Left ventricle myocardium inferior (tissue), 1 donor: ENCODE measurements at regions not wholly inside any gene's neighbourhood (a gene's known extent, or its start where the extent isn't known, plus 50 kb on each side); places are given as distances from the start of the nearest gene placed in this dataset.
A peak's percentile ranks its signal among the peaks of the same experiment; 100 is the strongest.

Source experiments
- DNase-seq: peaks from one replicate; pipeline ENCODE4 v3.0.0-alpha.2; 2020
- H3K27ac ChIP-seq: fragments of 200-600 bp; replicated peaks from 2 replicates; pipeline ENCODE4 v1.8.0; 2021
- H3K27me3 ChIP-seq: fragments of 200-600 bp; 2 replicates; pipeline ENCODE4 v1.8.0; 2021; ENCODE audit warnings: low read depth
- H3K36me3 ChIP-seq: fragments of 200-600 bp; 2 replicates; pipeline ENCODE4 v1.8.0; 2021
- H3K4me1 ChIP-seq: fragments of 200-600 bp; 2 replicates; pipeline ENCODE4 v1.8.0; 2021
- H3K4me3 ChIP-seq: fragments of 200-600 bp; 2 replicates; pipeline ENCODE4 v1.8.0; 2021; ENCODE audit warnings: mild to moderate bottlenecking, moderate library complexity
- H3K9me3 ChIP-seq: fragments of 200-600 bp; replicated peaks from 2 replicates; pipeline ENCODE4 v1.8.0; 2021
- CTCF ChIP-seq: fragments of 200-600 bp; IDR thresholded peaks from 2 replicates; pipeline ENCODE4 v1.8.0; 2021; ENCODE audit warnings: antibody characterized with exemption, mild to moderate bottlenecking, borderline replicate concordance
- intact Hi-C: fragments of 100-400 bp; cut with micrococcal nuclease; formaldehyde crosslinking; loops from one replicate; pipeline ENCODE4 v1.11.0; 2022
- donor health status: DM: no; HTN: yes; CAD: no; lungs with severe emphysema.

- no peak for DNase-seq
- Histone ChIP-seq H3K27ac (no peak overlapping the region), H3K27me3 (no peaks in the 10 kb centered on the region), H3K36me3 (no peaks in the 10 kb centered on the region), H3K4me1 (no peaks in the 10 kb centered on the region), H3K4me3 (no peak overlapping the region), H3K9me3 (no peaks in the 10 kb centered on the region)
- no peak for TF ChIP-seq CTCF
- intact Hi-C loops: no loop called here
These were observed 528.0 kb downstream of the CPS1 start for GRCh38 chr2:211084352-211084751.

- H3K4me3 ChIP-seq: no peak overlapping the region
- peak; percentile 68 for TF ChIP-seq CTCF
- no peaks in the 10 kb centered on the region for H3K4me1 ChIP-seq
- no peaks in the 10 kb centered on the region for H3K36me3 ChIP-seq
- H3K27me3 ChIP-seq: no peaks in the 10 kb centered on the region
- intact Hi-C loops: no loop called here
- no peak overlapping the region for H3K27ac ChIP-seq
- no peak for DNase-seq
- H3K9me3 ChIP-seq: no peaks in the 10 kb centered on the region
These were observed 528.8 kb downstream of the CPS1 start for GRCh38 chr2:211085056-211085680.

- intact Hi-C loops: no loop called here
- no peak for TF ChIP-seq CTCF
- no peak overlapping the region for H3K4me3 ChIP-seq
- no peak overlapping the region for H3K27ac ChIP-seq
- H3K27me3 ChIP-seq: no peaks in the 10 kb centered on the region
- H3K9me3 ChIP-seq: no peaks in the 10 kb centered on the region
- no peaks in the 10 kb centered on the region for H3K36me3 ChIP-seq
- no peaks in the 10 kb centered on the region for H3K4me1 ChIP-seq
- no peak for DNase-seq
These were observed 529.6 kb downstream of the CPS1 start for GRCh38 chr2:211086049-211086448.

GRCh38 chr2:211089127-211089526 is 532.7 kb downstream of the CPS1 start:
- no peaks in the 10 kb centered on the region for H3K4me1 ChIP-seq
- H3K27me3 ChIP-seq: no peaks in the 10 kb centered on the region
- H3K9me3 ChIP-seq: no peaks in the 10 kb centered on the region
- intact Hi-C loops: no loop called here
- H3K4me3 ChIP-seq: no peak overlapping the region
- no peak overlapping the region for H3K27ac ChIP-seq
- DNase-seq: no peak
- TF ChIP-seq CTCF: no peak
- no peaks in the 10 kb centered on the region for H3K36me3 ChIP-seq

GRCh38 chr2:211093743-211094303 is 537.4 kb downstream of the CPS1 start:
- peak; percentile 34 for TF ChIP-seq CTCF
- DNase-seq: no peak
- Histone ChIP-seq H3K27ac (no peak overlapping the region), H3K4me3 (no peak overlapping the region), H3K4me1 (no peaks in the 10 kb centered on the region), H3K27me3 (no peaks in the 10 kb centered on the region), H3K36me3 (no peaks in the 10 kb centered on the region), H3K9me3 (peaks cover 9% of the 10 kb centered on the region)
- intact Hi-C loops: no loop called here
